SU-DHL-6 (cell line): ENCODE measurements at regions not wholly inside any gene's neighbourhood (a gene's known extent, or its start where the extent isn't known, plus 50 kb on each side); places are given as distances from the start of the nearest gene placed in this dataset.
"Not testable (repeated sequence)": the region's sequence is repeated elsewhere in the genome, so short reads cannot be mapped to it uniquely, and the experiment has no call there.

Experiments used
- H2AFZ ChIP-seq: fragments of 200-600 bp; sonication (generic); 2 replicates; pipeline ENCODE4 v1.6.1; 2014; ENCODE audit warnings: low read depth, mild to moderate bottlenecking, moderate library complexity, mixed read lengths, antibody characterized with exemption, low read length; ENCODE audit not compliant: severe bottlenecking
- H3F3A ChIP-seq: fragments of 200-600 bp; shearing (Covaris generic); 2 replicates; pipeline ENCODE4 v1.6.0; 2016; ENCODE audit warnings: antibody characterized with exemption, mild to moderate bottlenecking; ENCODE audit not compliant: insufficient read depth
- H3K27ac ChIP-seq: fragments of 200-600 bp; sonication (generic); 2 replicates; pipeline ENCODE4 v1.5.1; 2016; ENCODE audit warnings: low read depth, mild to moderate bottlenecking, low read length, moderate library complexity, mixed read lengths
- H3K27me3 ChIP-seq: fragments of 200-600 bp; sonication (generic), shearing (Covaris generic); 2 replicates; pipeline ENCODE4 v1.6.0; 2014; ENCODE audit warnings: mild to moderate bottlenecking, low read length
- H3K36me3 ChIP-seq: fragments of 200-600 bp; sonication (generic); 2 replicates; pipeline ENCODE4 v1.6.1; 2014; ENCODE audit warnings: mild to moderate bottlenecking, low read length, mixed read lengths
- H3K4me2 ChIP-seq: fragments of 300-600, 200-600 bp; shearing (Covaris generic), sonication (generic); 2 replicates; pipeline ENCODE4 v1.6.0; 2014; ENCODE audit warnings: low read length, low read depth, mild to moderate bottlenecking; ENCODE audit not compliant: poor library complexity, severe bottlenecking
- H3K4me3 ChIP-seq: fragments of 200-600 bp; sonication (generic); 2 replicates; pipeline ENCODE4 v1.5.1; 2014; ENCODE audit warnings: antibody characterized with exemption, low read length, mild to moderate bottlenecking, mixed read lengths; ENCODE audit not compliant: insufficient read depth, poor library complexity, severe bottlenecking
- H3K79me2 ChIP-seq: fragments of 200-600 bp; sonication (generic); 2 replicates; pipeline ENCODE4 v1.6.1; 2014; ENCODE audit warnings: mild to moderate bottlenecking, low read length, moderate library complexity; ENCODE audit not compliant: insufficient read depth
- H3K9ac ChIP-seq: fragments of 200-600 bp; sonication (generic); 2 replicates; pipeline ENCODE4 v1.7.0; 2014; ENCODE audit warnings: mild to moderate bottlenecking, low read length
- H3K9me2 ChIP-seq: fragments of 200-600 bp; sonication (generic); replicated peaks from 2 replicates; pipeline ENCODE4 v1.6.1; 2014; ENCODE audit warnings: low read length; ENCODE audit not compliant: insufficient read depth
- H3K9me3 ChIP-seq: fragments of 200-600 bp; sonication (generic); 2 replicates; pipeline ENCODE4 v1.6.1; 2014; ENCODE audit warnings: low read length, mixed read lengths; ENCODE audit not compliant: insufficient read depth
- H4K20me1 ChIP-seq: fragments of 200-600 bp; sonication (generic); 2 replicates; pipeline ENCODE4 v1.6.1; 2014; ENCODE audit warnings: low read depth, mild to moderate bottlenecking, antibody characterized with exemption, low read length, moderate library complexity, mixed read lengths
- EZH2phosphoT487 ChIP-seq: fragments of 200-600 bp; sonication (generic), shearing (Covaris generic); conservative IDR thresholded peaks from 2 replicates; pipeline ENCODE4 v1.6.1; 2018; ENCODE audit warnings: mild to moderate bottlenecking, antibody characterized with exemption, low read length, moderate library complexity, mixed read lengths
- TF ChIP-seq, protein P1 (sequence below): fragments of 200-600 bp; sonication (generic); IDR thresholded peaks from one replicate; pipeline ENCODE4 v1.5.1; 2017; ENCODE audit warnings: antibody characterized with exemption, mild to moderate bottlenecking, low read length, moderate library complexity; ENCODE audit not compliant: insufficient read depth, poor library complexity, severe bottlenecking

DNA sequence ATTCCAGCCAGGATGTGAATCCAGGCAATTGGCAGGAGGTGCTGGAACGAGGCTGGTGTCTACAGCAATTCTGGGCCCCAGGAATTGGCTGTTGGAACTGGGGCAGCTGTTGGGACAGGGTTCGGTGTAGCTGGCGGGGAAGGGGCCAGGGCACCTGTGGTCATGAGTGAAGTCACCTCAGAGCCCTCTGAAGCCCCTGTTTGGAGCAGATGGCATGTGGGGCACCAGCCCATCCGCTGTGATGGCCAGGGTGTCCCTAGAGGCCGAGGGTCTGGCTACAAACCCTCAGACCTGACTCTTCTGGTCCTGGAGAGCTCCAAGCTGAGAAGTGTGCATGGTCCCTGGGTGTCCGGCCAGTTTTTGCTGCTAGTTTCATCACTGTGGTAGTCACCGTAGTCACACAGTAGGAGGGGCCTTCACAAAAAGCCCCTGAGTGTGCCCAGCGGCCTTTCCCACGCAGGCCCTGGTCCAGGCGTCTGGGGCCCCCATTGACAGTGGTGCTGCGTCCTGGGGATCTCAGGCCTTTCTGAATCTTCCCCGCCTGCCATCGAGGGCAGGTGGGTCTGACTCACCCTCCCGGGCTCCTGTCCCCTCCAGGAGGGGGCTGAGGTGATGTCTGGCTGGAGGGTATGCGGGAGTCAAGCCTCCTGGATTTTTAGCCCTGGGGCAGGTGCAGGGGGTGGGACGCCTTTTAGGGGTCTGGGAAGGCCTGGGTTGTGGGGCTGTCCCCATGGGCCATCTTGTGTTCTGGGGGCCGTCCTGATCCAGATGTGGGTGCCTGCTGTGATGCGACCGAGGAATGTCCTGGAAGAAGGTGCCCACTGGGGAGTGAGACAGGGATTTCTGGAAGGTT is 368.0 kb downstream of the TMEM121 start:
- no peak overlapping the region for H2AFZ ChIP-seq
- H3K9me2 ChIP-seq = no peaks in the 10 kb centered on the region
- no peak overlapping the region for H3K4me2 ChIP-seq
- no peaks in the 10 kb centered on the region for H3K9me3 ChIP-seq
- TF ChIP-seq EZH2phosphoT487 = no peak
- TF ChIP-seq, protein P1, sequence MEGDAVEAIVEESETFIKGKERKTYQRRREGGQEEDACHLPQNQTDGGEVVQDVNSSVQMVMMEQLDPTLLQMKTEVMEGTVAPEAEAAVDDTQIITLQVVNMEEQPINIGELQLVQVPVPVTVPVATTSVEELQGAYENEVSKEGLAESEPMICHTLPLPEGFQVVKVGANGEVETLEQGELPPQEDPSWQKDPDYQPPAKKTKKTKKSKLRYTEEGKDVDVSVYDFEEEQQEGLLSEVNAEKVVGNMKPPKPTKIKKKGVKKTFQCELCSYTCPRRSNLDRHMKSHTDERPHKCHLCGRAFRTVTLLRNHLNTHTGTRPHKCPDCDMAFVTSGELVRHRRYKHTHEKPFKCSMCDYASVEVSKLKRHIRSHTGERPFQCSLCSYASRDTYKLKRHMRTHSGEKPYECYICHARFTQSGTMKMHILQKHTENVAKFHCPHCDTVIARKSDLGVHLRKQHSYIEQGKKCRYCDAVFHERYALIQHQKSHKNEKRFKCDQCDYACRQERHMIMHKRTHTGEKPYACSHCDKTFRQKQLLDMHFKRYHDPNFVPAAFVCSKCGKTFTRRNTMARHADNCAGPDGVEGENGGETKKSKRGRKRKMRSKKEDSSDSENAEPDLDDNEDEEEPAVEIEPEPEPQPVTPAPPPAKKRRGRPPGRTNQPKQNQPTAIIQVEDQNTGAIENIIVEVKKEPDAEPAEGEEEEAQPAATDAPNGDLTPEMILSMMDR = no peak
- H4K20me1 ChIP-seq = no peaks in the 10 kb centered on the region
- no peak overlapping the region for H3K27ac ChIP-seq
- no peaks in the 10 kb centered on the region for H3F3A ChIP-seq
- H3K27me3 ChIP-seq = no peaks in the 10 kb centered on the region
- no peak overlapping the region for H3K9ac ChIP-seq
- H3K79me2 ChIP-seq = no peaks in the 10 kb centered on the region
- no peak overlapping the region for H3K4me3 ChIP-seq
- H3K36me3 ChIP-seq = no peaks in the 10 kb centered on the region

DNA sequence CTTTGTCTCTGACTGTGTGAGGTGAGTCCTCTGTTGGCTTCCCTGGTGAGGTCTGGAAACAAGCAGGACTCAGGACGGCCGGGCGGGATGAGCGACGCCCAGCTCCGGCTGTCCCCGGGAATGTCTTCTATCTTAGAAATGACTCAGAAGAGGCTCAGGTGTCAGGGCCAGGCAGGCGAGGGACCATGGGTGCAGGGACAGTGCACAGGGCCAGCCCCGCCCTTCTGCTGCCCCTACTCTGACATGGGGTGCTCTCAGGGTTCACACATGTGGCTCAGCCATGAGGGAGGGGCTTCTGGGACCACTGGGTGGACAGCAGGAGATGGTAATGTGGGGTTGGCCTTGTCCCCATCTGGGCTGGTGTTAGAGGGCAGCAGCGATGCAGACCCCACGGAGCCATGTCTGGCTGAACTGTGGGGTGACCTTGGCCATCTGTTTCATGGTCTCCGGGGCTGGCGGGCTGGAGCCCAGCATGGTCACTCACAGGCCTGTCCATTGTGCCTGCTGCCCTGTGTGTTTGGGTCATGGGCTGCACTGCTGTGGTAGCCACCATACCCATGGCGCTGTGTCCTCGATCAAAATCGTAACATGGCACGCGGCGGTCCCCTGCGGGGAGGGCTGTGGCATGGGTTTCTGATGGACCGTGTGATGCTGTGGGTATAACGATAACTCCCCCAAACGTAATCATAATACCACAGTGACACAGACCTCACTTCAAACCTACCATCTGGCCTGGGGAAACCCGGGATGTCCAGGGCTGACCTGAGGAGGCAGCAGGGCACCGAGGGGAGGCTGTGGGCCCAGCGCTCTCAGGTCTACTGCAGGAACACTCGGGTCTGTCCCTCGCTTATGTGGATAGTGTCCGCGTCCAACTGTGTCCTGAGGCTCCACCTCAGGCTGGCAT is 368.8 kb downstream of the TMEM121 start:
- H3K27ac ChIP-seq = no peak overlapping the region
- H3K27me3 ChIP-seq = no peaks in the 10 kb centered on the region
- TF ChIP-seq, protein P1 = no peak
- TF ChIP-seq EZH2phosphoT487 = no peak
- H3K4me2 ChIP-seq = no peak overlapping the region
- no peak overlapping the region for H3K9ac ChIP-seq
- H3K79me2 ChIP-seq = no peaks in the 10 kb centered on the region
- H3K36me3 ChIP-seq = no peaks in the 10 kb centered on the region
- no peaks in the 10 kb centered on the region for H3K9me2 ChIP-seq
- no peaks in the 10 kb centered on the region for H3K9me3 ChIP-seq
- no peaks in the 10 kb centered on the region for H4K20me1 ChIP-seq
- H3K4me3 ChIP-seq = no peak overlapping the region
- H2AFZ ChIP-seq = no peak overlapping the region
- H3F3A ChIP-seq = no peaks in the 10 kb centered on the region

DNA sequence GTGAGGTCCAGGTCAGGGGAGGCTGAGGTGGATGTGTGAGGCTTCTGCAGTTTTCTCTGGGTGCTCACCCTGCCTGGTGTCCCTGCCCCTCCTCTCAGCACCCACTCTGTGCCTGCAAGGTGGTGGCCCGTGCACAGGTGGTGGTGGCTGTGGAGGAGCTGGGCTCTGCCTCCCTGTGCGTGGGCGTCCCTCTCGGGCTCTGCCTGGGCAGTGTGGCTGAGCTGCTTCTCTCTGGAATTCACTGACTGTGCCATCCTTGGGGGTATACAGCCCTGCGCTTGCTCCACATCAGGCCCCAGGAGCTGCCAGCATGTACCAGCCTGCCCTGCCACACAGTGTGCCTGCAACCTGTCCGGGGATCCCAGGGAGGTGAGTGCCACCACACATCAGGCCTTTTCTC is 369.8 kb downstream of the TMEM121 start:
- not testable (repeated sequence) for H4K20me1 ChIP-seq, H3K79me2 ChIP-seq, H3F3A ChIP-seq, H3K9me3 ChIP-seq, H3K4me3 ChIP-seq, H3K27me3 ChIP-seq, H3K9ac ChIP-seq, H3K27ac ChIP-seq, H3K36me3 ChIP-seq, H3K9me2 ChIP-seq, H2AFZ ChIP-seq, H3K4me2 ChIP-seq

DNA sequence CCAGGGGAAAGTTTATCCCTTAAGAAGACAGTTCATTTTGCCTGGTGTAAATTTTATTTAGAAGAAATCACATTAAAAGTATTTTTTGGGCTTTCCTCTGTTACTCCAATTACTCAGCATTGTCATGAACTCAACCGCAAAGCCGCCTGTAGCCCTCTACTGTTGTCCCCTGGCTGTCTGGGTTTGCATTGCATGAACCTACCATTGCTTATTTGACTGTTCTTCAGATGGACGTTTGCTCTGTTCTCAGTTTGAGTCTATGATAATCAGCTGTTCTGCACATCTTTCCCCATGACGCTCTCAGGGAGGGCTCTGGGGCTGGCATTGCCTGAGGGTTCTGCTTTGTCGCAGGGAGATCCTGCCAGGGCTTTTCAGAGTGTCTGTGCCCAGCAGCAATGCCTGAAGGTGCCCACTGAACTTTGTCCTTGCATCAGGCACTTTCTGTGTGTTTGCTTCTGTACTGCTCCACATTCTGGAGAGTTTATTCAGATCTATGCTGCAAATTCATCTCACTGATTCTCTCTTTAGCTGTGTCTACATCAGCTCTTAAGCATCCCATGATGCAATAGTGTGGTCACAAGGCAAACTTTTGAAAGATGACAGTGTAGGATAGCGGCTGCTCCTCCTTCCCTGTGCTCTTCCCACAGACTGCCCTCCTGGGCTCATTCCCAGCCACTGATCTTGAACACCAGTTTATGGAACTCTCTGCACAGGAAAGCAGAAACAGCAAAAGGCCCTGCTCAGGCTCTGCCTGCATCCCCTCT is 370.8 kb downstream of the TMEM121 start:
- not testable (repeated sequence) for H3K4me3 ChIP-seq, H3K4me2 ChIP-seq, H3F3A ChIP-seq, H3K9ac ChIP-seq, H3K36me3 ChIP-seq, H3K9me2 ChIP-seq, H4K20me1 ChIP-seq, H3K9me3 ChIP-seq, H3K27me3 ChIP-seq, H3K27ac ChIP-seq, H2AFZ ChIP-seq, H3K79me2 ChIP-seq
